ENCODE measurements at regions not wholly inside any gene's neighbourhood (a gene's known extent, or its start where the extent isn't known, plus 50 kb on each side); places are given as distances from the start of the nearest gene placed in this dataset.

- no peak for DNase-seq (ENCODE audit: low spot score)
- Histone ChIP-seq H3K27ac (ENCODE audit: poor library complexity, severe bottlenecking) (peak overlapping the region; percentile 74), H3K4me3 (ENCODE audit: severe bottlenecking) (no peak overlapping the region), H3K36me3 (ENCODE audit: low read depth) (no peaks in the 10 kb centered on the region), H3K4me1 (ENCODE audit: insufficient read depth, poor library complexity, severe bottlenecking) (peaks cover 33% of the 10 kb centered on the region), H3K27me3 (ENCODE audit: insufficient read depth, poor library complexity, severe bottlenecking) (no peaks in the 10 kb centered on the region), H3K9me3 (ENCODE audit: severe bottlenecking) (peaks cover 3% of the 10 kb centered on the region)
- TF ChIP-seq CTCF (IDR thresholded peaks at IDR 0.05; ENCODE audit: poor library complexity, severe bottlenecking) = no peak
- peak; percentile 41; the same call in 1 of the 3 replicates for ATAC-seq (ENCODE audit: low read depth)
Observed at GRCh38 chr1:82227306-82228095, 426.8 kb downstream of the ADGRL2 start.

- H3K27me3 ChIP-seq (ENCODE audit: insufficient read depth, poor library complexity, severe bottlenecking) = no peaks in the 10 kb centered on the region
Observed at GRCh38 chr1:82226186-82226505, 425.4 kb downstream of the ADGRL2 start.

DNA sequence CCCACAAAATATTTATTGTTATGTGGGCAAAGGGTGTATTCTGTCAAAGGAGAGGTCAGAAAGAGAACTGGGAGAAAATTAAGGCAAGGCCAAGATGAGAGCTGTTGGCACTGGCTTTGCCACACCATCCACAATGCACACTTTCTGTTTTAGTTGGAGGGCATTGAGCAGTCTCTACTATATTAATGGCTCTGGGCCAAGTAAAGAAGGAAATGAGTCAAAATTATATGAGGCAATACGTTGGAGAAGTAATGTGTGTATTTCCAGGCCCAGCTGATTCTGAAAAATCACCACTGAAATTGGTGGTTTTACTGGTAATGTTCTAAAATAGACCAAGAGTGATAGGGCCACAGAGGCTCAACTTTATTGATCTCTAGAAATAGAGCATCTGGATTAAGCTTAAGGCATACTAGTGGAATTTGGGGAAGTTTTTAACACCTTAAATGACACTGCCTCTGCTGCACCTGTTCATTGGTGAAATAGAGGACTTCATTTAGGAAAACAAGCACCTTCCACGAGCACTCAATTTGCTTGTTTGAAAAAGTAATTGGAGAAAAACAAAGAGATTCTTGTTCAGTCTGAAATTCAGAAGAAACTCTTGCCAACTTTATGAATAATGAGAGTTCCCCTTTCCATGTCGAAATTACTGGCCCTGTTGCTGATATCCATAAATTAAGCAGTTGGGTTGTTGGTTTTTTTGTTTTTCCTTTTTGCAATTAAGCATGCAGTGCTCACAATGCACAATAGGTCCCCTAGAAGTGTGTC lies 424.9 kb downstream of the ADGRL2 start:
- no peak for TF ChIP-seq CTCF (IDR thresholded peaks at IDR 0.05; ENCODE audit: poor library complexity, severe bottlenecking)
- ATAC-seq (ENCODE audit: low read depth) = peak; percentile 70
- Histone ChIP-seq H3K9me3 (ENCODE audit: severe bottlenecking) (no peaks in the 10 kb centered on the region), H3K27ac (ENCODE audit: poor library complexity, severe bottlenecking) (peak overlapping the region; percentile 74), H3K36me3 (ENCODE audit: low read depth) (no peaks in the 10 kb centered on the region), H3K4me1 (ENCODE audit: insufficient read depth, poor library complexity, severe bottlenecking) (peaks cover 33% of the 10 kb centered on the region), H3K4me3 (ENCODE audit: severe bottlenecking) (no peak overlapping the region), H3K27me3 (ENCODE audit: insufficient read depth, poor library complexity, severe bottlenecking) (no peaks in the 10 kb centered on the region)
- DNase-seq (ENCODE audit: low spot score) = no peak

More at GRCh38 chr1:82226186-82226505, 425.4 kb downstream of the ADGRL2 start:
- peaks cover under 1% of the 10 kb centered on the region for H3K9me3 ChIP-seq (ENCODE audit: severe bottlenecking)
- H3K4me1 ChIP-seq (ENCODE audit: insufficient read depth, poor library complexity, severe bottlenecking) = peaks cover 33% of the 10 kb centered on the region
- ATAC-seq (ENCODE audit: low read depth) (peak; percentile 91), DNase-seq (ENCODE audit: low spot score) (no peak)
- no peaks in the 10 kb centered on the region for H3K36me3 ChIP-seq (ENCODE audit: low read depth)
- H3K4me3 ChIP-seq (ENCODE audit: severe bottlenecking) = no peak overlapping the region
- no peak for TF ChIP-seq CTCF (IDR thresholded peaks at IDR 0.05; ENCODE audit: poor library complexity, severe bottlenecking)
- peak overlapping the region; percentile 74 for H3K27ac ChIP-seq (ENCODE audit: poor library complexity, severe bottlenecking)

- Histone ChIP-seq H3K4me1 (ENCODE audit: insufficient read depth, poor library complexity, severe bottlenecking) (peaks cover 31% of the 10 kb centered on the region), H3K36me3 (ENCODE audit: low read depth) (no peaks in the 10 kb centered on the region), H3K27ac (ENCODE audit: poor library complexity, severe bottlenecking) (no peak overlapping the region), H3K27me3 (ENCODE audit: insufficient read depth, poor library complexity, severe bottlenecking) (no peaks in the 10 kb centered on the region), H3K9me3 (ENCODE audit: severe bottlenecking) (no peaks in the 10 kb centered on the region), H3K4me3 (ENCODE audit: severe bottlenecking) (no peak overlapping the region)
- TF ChIP-seq CTCF (IDR thresholded peaks at IDR 0.05; ENCODE audit: poor library complexity, severe bottlenecking) = no peak
- no peak for DNase-seq (ENCODE audit: low spot score)
- ATAC-seq (ENCODE audit: low read depth) = no peak
Observed at GRCh38 chr1:82223091-82223490, 422.4 kb downstream of the ADGRL2 start.
